HFFc6 (cell line): ENCODE measurements at regions not wholly inside any gene's neighbourhood (a gene's known extent, or its start where the extent isn't known, plus 50 kb on each side); places are given as distances from the start of the nearest gene placed in this dataset.
A peak's percentile ranks its signal among the peaks of the same experiment; 100 is the strongest.

Experiments
- DNase-seq: peaks from one replicate; pipeline ENCODE4 v3.0.0-alpha.2; 2018
- H3K27ac Mint-ChIP-seq: 2 replicates; pipeline ENCODE4 v1.8.0; 2020; ENCODE audit warnings: mild to moderate bottlenecking, mixed read lengths
- H3K27me3 Mint-ChIP-seq: 2 replicates; pipeline ENCODE4 v1.8.0; 2021; ENCODE audit warnings: mild to moderate bottlenecking, moderate library complexity, mixed read lengths; ENCODE audit not compliant: insufficient read depth
- H3K36me3 Mint-ChIP-seq: 2 replicates; pipeline ENCODE4 v1.8.0; 2021; ENCODE audit warnings: low read depth, mixed read lengths
- H3K4me1 Mint-ChIP-seq: 2 replicates; pipeline ENCODE4 v1.8.0; 2020; ENCODE audit warnings: low read depth, mixed read lengths
- H3K4me3 Mint-ChIP-seq: 2 replicates; pipeline ENCODE4 v1.8.0; 2020; ENCODE audit warnings: mild to moderate bottlenecking, moderate library complexity, mixed read lengths
- H3K9me3 Mint-ChIP-seq: 2 replicates; pipeline ENCODE4 v1.8.0; 2020; ENCODE audit warnings: mild to moderate bottlenecking, mixed read lengths
- CTCF ChIP-seq: fragments of 200-600 bp; sonication (generic); IDR thresholded peaks from 2 replicates; pipeline ENCODE4 v1.5.0; 2021; ENCODE audit warnings: antibody characterized with exemption, mild to moderate bottlenecking

- Mint-ChIP-seq H3K4me1 (peaks cover 11% of the 10 kb centered on the region), H3K4me3 (no peak overlapping the region), H3K27ac (no peak overlapping the region), H3K36me3 (no peaks in the 10 kb centered on the region), H3K9me3 (no peaks in the 10 kb centered on the region), H3K27me3 (no peaks in the 10 kb centered on the region)
- TF ChIP-seq CTCF = no peak
- no peak for DNase-seq
Observed at GRCh38 chr2:195606179-195606578, 50.8 kb upstream of the SLC39A10 start.

DNA sequence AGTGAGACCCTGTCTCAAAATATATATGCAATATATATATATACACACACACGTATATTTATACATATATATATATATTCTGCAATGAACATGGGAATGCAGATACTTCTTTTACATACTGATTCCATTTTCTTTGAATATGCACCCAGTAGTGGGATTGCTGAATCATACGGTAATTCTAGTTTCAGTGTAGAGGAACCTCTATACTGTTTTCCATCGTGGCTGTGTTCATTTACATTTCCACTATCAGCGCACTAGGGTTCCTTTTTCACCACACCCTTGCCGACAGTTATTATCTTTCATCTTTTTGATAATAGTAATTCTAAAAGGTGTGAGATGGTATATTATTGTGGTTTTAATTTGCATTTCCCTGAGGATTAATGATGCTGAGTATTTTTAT is 52.3 kb upstream of the SLC39A10 start:
- no peak for DNase-seq
- H3K4me3 Mint-ChIP-seq = no peak overlapping the region
- no peaks in the 10 kb centered on the region for H3K27me3 Mint-ChIP-seq
- no peaks in the 10 kb centered on the region for H3K36me3 Mint-ChIP-seq
- no peaks in the 10 kb centered on the region for H3K9me3 Mint-ChIP-seq
- no peak for TF ChIP-seq CTCF
- H3K4me1 Mint-ChIP-seq = peaks cover 17% of the 10 kb centered on the region
- H3K27ac Mint-ChIP-seq = no peak overlapping the region

DNA sequence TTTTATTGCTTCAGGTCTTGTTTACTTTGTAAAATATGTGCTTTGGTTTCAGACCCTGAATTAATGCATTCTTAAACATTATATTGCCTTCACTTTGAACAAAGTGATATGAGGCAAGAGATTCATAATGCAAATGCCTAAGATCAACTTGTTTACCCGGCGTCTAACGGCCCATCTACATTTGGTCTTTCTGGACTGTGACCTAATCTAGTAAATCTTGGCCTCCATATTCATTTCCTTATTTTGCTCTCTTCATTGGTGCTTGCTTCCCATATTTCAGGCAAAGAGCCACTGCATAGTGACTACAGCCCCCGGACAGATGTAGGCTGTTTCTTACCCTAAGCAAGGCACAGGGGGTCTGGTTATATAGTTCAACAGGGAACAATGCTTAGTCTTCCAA is 53.0 kb upstream of the SLC39A10 start:
- H3K27ac Mint-ChIP-seq = no peak overlapping the region
- no peaks in the 10 kb centered on the region for H3K36me3 Mint-ChIP-seq
- H3K27me3 Mint-ChIP-seq = no peaks in the 10 kb centered on the region
- no peak for DNase-seq
- no peaks in the 10 kb centered on the region for H3K9me3 Mint-ChIP-seq
- TF ChIP-seq CTCF = no peak
- peaks cover 17% of the 10 kb centered on the region for H3K4me1 Mint-ChIP-seq
- H3K4me3 Mint-ChIP-seq = no peak overlapping the region

GRCh38 chr2:195603408-195603807 is 53.6 kb upstream of the SLC39A10 start:
- Mint-ChIP-seq H3K36me3 (no peaks in the 10 kb centered on the region), H3K4me3 (no peak overlapping the region), H3K27me3 (no peaks in the 10 kb centered on the region), H3K4me1 (peaks cover 17% of the 10 kb centered on the region), H3K9me3 (no peaks in the 10 kb centered on the region), H3K27ac (no peak overlapping the region)
- DNase-seq = no peak
- no peak for TF ChIP-seq CTCF

GRCh38 chr2:195602687-195603086 is 54.3 kb upstream of the SLC39A10 start:
- Mint-ChIP-seq H3K4me3 (no peak overlapping the region), H3K4me1 (peaks cover 17% of the 10 kb centered on the region), H3K27ac (no peak overlapping the region), H3K36me3 (no peaks in the 10 kb centered on the region), H3K27me3 (no peaks in the 10 kb centered on the region), H3K9me3 (no peaks in the 10 kb centered on the region)
- no peak for TF ChIP-seq CTCF
- DNase-seq = no peak

GRCh38 chr2:195601361-195601760 is 55.7 kb upstream of the SLC39A10 start:
- Mint-ChIP-seq H3K27ac (peak overlapping the region; percentile 34), H3K27me3 (no peaks in the 10 kb centered on the region), H3K4me3 (no peak overlapping the region)

More at GRCh38 chr2:195601361-195601760, 55.7 kb upstream of the SLC39A10 start:
- no peak for TF ChIP-seq CTCF
- Mint-ChIP-seq H3K4me1 (peaks cover 13% of the 10 kb centered on the region), H3K9me3 (no peaks in the 10 kb centered on the region), H3K36me3 (no peaks in the 10 kb centered on the region)
- DNase-seq = no peak
